ENCODE measurements at regions not wholly inside any gene's neighbourhood (a gene's known extent, or its start where the extent isn't known, plus 50 kb on each side); places are given as distances from the start of the nearest gene placed in this dataset.

GRCh38 chr5:93330506-93330905, 250.5 kb downstream of the NR2F1-AS1 start:
- Histone ChIP-seq H2BK5ac (ENCODE audit: low read depth, low read length, poor library complexity, severe bottlenecking) (no peak overlapping the region), H4K91ac (ENCODE audit: low read length) (no peak overlapping the region), H2BK15ac (ENCODE audit: low read depth, poor library complexity, severe bottlenecking) (no peak overlapping the region), H3K36me3 (ENCODE audit: control insufficient read depth in 1 of 2, insufficient read depth in 2 of 2, low read depth in 1 of 2, low read length in 2 of 2) (no peaks in the 10 kb centered on the region), H3K18ac (ENCODE audit: low read depth in 1 of 2, low read length in 2 of 2) (no peak overlapping the region), H4K8ac (ENCODE audit: low read length) (no peak overlapping the region), H3K79me1 (replicated peaks; ENCODE audit: low read length, poor library complexity, severe bottlenecking) (no peaks in the 10 kb centered on the region), H2AFZ (ENCODE audit: low read depth, low read length) (no peak overlapping the region), H3K27me3 (ENCODE audit: control insufficient read depth in 1 of 2, insufficient read depth in 1 of 2, low read length in 2 of 2) (no peaks in the 10 kb centered on the region), H2BK120ac (ENCODE audit: low read depth, low read length) (no peak overlapping the region), H2AK5ac (ENCODE audit: low read length, severe bottlenecking) (no peak overlapping the region), H3K4me2 (ENCODE audit: low read length, poor library complexity, severe bottlenecking) (no peak overlapping the region), H3K23ac (ENCODE audit: low read length in 2 of 2) (no peak overlapping the region), H3K27ac (ENCODE audit: low read length, poor library complexity, severe bottlenecking) (no peak overlapping the region), H3K4ac (ENCODE audit: low read depth in 1 of 2, low read length in 2 of 2) (no peak overlapping the region), H3K9ac (ENCODE audit: low read length) (peak overlapping the region; percentile 46), H3K4me1 (ENCODE audit: control insufficient read depth, insufficient read depth, low read depth, low read length) (no peaks in the 10 kb centered on the region), H3K9me3 (ENCODE audit: control insufficient read depth, low read length) (no peaks in the 10 kb centered on the region), H3K4me3 (ENCODE audit: insufficient read depth in 1 of 2, low read depth in 1 of 2, low read length in 2 of 2) (no peak overlapping the region), H3K14ac (ENCODE audit: low read length in 2 of 2) (no peak overlapping the region), H2BK12ac (ENCODE audit: low read length in 2 of 2) (no peak overlapping the region)
- WGBS = 0% methylated on average over 1 of the region's 2 CpGs
- DNase-seq = no peak

GRCh38 chr5:93329756-93330155, 251.3 kb downstream of the NR2F1-AS1 start:
- 95% methylated on average over 1 of the region's 1 CpG for WGBS

GRCh38 chr5:93328833-93329232, 252.2 kb downstream of the NR2F1-AS1 start:
- Histone ChIP-seq H3K79me1 (replicated peaks; ENCODE audit: low read length, poor library complexity, severe bottlenecking) (no peaks in the 10 kb centered on the region), H4K8ac (ENCODE audit: low read length) (no peak overlapping the region), H3K4me3 (ENCODE audit: insufficient read depth in 1 of 2, low read depth in 1 of 2, low read length in 2 of 2) (no peak overlapping the region), H3K4me1 (ENCODE audit: control insufficient read depth, insufficient read depth, low read depth, low read length) (no peaks in the 10 kb centered on the region), H3K4ac (ENCODE audit: low read depth in 1 of 2, low read length in 2 of 2) (no peak overlapping the region), H3K36me3 (ENCODE audit: control insufficient read depth in 1 of 2, insufficient read depth in 2 of 2, low read depth in 1 of 2, low read length in 2 of 2) (no peaks in the 10 kb centered on the region), H2AFZ (ENCODE audit: low read depth, low read length) (no peak overlapping the region), H3K4me2 (ENCODE audit: low read length, poor library complexity, severe bottlenecking) (no peak overlapping the region), H2BK15ac (ENCODE audit: low read depth, poor library complexity, severe bottlenecking) (no peak overlapping the region), H3K18ac (ENCODE audit: low read depth in 1 of 2, low read length in 2 of 2) (no peak overlapping the region), H2BK120ac (ENCODE audit: low read depth, low read length) (no peak overlapping the region), H3K27ac (ENCODE audit: low read length, poor library complexity, severe bottlenecking) (no peak overlapping the region), H3K9ac (ENCODE audit: low read length) (no peak overlapping the region), H3K23ac (ENCODE audit: low read length in 2 of 2) (no peak overlapping the region), H3K9me3 (ENCODE audit: control insufficient read depth, low read length) (no peaks in the 10 kb centered on the region), H2BK5ac (ENCODE audit: low read depth, low read length, poor library complexity, severe bottlenecking) (no peak overlapping the region), H2AK5ac (ENCODE audit: low read length, severe bottlenecking) (no peak overlapping the region), H3K14ac (ENCODE audit: low read length in 2 of 2) (no peak overlapping the region), H4K91ac (ENCODE audit: low read length) (no peak overlapping the region), H3K27me3 (ENCODE audit: control insufficient read depth in 1 of 2, insufficient read depth in 1 of 2, low read length in 2 of 2) (no peaks in the 10 kb centered on the region), H2BK12ac (ENCODE audit: low read length in 2 of 2) (no peak overlapping the region)
- WGBS = no CpG with 5 or more reads among the region's 1 CpG
- no peak for DNase-seq

More at GRCh38 chr5:93329756-93330155, 251.3 kb downstream of the NR2F1-AS1 start:
- DNase-seq = no peak
- no peak overlapping the region for H2BK5ac ChIP-seq (ENCODE audit: low read depth, low read length, poor library complexity, severe bottlenecking)
- H4K8ac ChIP-seq (ENCODE audit: low read length) = no peak overlapping the region
- H2BK120ac ChIP-seq (ENCODE audit: low read depth, low read length) = no peak overlapping the region
- no peaks in the 10 kb centered on the region for H3K27me3 ChIP-seq (ENCODE audit: control insufficient read depth in 1 of 2, insufficient read depth in 1 of 2, low read length in 2 of 2)
- H3K4ac ChIP-seq (ENCODE audit: low read depth in 1 of 2, low read length in 2 of 2) = no peak overlapping the region
- no peak overlapping the region for H3K23ac ChIP-seq (ENCODE audit: low read length in 2 of 2)
- no peak overlapping the region for H2BK15ac ChIP-seq (ENCODE audit: low read depth, poor library complexity, severe bottlenecking)
- no peak overlapping the region for H2AK5ac ChIP-seq (ENCODE audit: low read length, severe bottlenecking)
- H4K91ac ChIP-seq (ENCODE audit: low read length) = no peak overlapping the region
- no peak overlapping the region for H3K27ac ChIP-seq (ENCODE audit: low read length, poor library complexity, severe bottlenecking)
- no peak overlapping the region for H2AFZ ChIP-seq (ENCODE audit: low read depth, low read length)
- H3K14ac ChIP-seq (ENCODE audit: low read length in 2 of 2) = no peak overlapping the region
- no peaks in the 10 kb centered on the region for H3K36me3 ChIP-seq (ENCODE audit: control insufficient read depth in 1 of 2, insufficient read depth in 2 of 2, low read depth in 1 of 2, low read length in 2 of 2)
- H3K4me1 ChIP-seq (ENCODE audit: control insufficient read depth, insufficient read depth, low read depth, low read length) = no peaks in the 10 kb centered on the region
- no peak overlapping the region for H3K9ac ChIP-seq (ENCODE audit: low read length)
- H3K18ac ChIP-seq (ENCODE audit: low read depth in 1 of 2, low read length in 2 of 2) = no peak overlapping the region
- no peak overlapping the region for H3K4me3 ChIP-seq (ENCODE audit: insufficient read depth in 1 of 2, low read depth in 1 of 2, low read length in 2 of 2)
- H3K79me1 ChIP-seq (replicated peaks; ENCODE audit: low read length, poor library complexity, severe bottlenecking) = no peaks in the 10 kb centered on the region
- no peak overlapping the region for H2BK12ac ChIP-seq (ENCODE audit: low read length in 2 of 2)
- no peak overlapping the region for H3K4me2 ChIP-seq (ENCODE audit: low read length, poor library complexity, severe bottlenecking)
- H3K9me3 ChIP-seq (ENCODE audit: control insufficient read depth, low read length) = no peaks in the 10 kb centered on the region

GRCh38 chr5:93327605-93328004, 253.4 kb downstream of the NR2F1-AS1 start:
- H3K36me3 ChIP-seq (ENCODE audit: control insufficient read depth in 1 of 2, insufficient read depth in 2 of 2, low read depth in 1 of 2, low read length in 2 of 2) = no peaks in the 10 kb centered on the region
- H2BK120ac ChIP-seq (ENCODE audit: low read depth, low read length) = no peak overlapping the region
- H3K4me3 ChIP-seq (ENCODE audit: insufficient read depth in 1 of 2, low read depth in 1 of 2, low read length in 2 of 2) = no peak overlapping the region
- no peak overlapping the region for H3K14ac ChIP-seq (ENCODE audit: low read length in 2 of 2)
- no peaks in the 10 kb centered on the region for H3K4me1 ChIP-seq (ENCODE audit: control insufficient read depth, insufficient read depth, low read depth, low read length)
- WGBS = no CpG with 5 or more reads among the region's 1 CpG
- H3K4me2 ChIP-seq (ENCODE audit: low read length, poor library complexity, severe bottlenecking) = no peak overlapping the region
- no peaks in the 10 kb centered on the region for H3K79me1 ChIP-seq (replicated peaks; ENCODE audit: low read length, poor library complexity, severe bottlenecking)
- no peak for DNase-seq
- H2BK12ac ChIP-seq (ENCODE audit: low read length in 2 of 2) = no peak overlapping the region
- H3K9ac ChIP-seq (ENCODE audit: low read length) = no peak overlapping the region
- no peak overlapping the region for H3K27ac ChIP-seq (ENCODE audit: low read length, poor library complexity, severe bottlenecking)
- H4K91ac ChIP-seq (ENCODE audit: low read length) = no peak overlapping the region
- no peaks in the 10 kb centered on the region for H3K9me3 ChIP-seq (ENCODE audit: control insufficient read depth, low read length)
- no peak overlapping the region for H2AFZ ChIP-seq (ENCODE audit: low read depth, low read length)
- H3K23ac ChIP-seq (ENCODE audit: low read length in 2 of 2) = no peak overlapping the region
- H3K4ac ChIP-seq (ENCODE audit: low read depth in 1 of 2, low read length in 2 of 2) = no peak overlapping the region
- no peak overlapping the region for H4K8ac ChIP-seq (ENCODE audit: low read length)
- H3K18ac ChIP-seq (ENCODE audit: low read depth in 1 of 2, low read length in 2 of 2) = no peak overlapping the region
- H2AK5ac ChIP-seq (ENCODE audit: low read length, severe bottlenecking) = no peak overlapping the region
- no peaks in the 10 kb centered on the region for H3K27me3 ChIP-seq (ENCODE audit: control insufficient read depth in 1 of 2, insufficient read depth in 1 of 2, low read length in 2 of 2)
- H2BK5ac ChIP-seq (ENCODE audit: low read depth, low read length, poor library complexity, severe bottlenecking) = no peak overlapping the region
- no peak overlapping the region for H2BK15ac ChIP-seq (ENCODE audit: low read depth, poor library complexity, severe bottlenecking)
